ENCODE measurements at regions not wholly inside any gene's neighbourhood (a gene's known extent, or its start where the extent isn't known, plus 50 kb on each side); places are given as distances from the start of the nearest gene placed in this dataset.

GRCh38 chr20:53741726-53742028 is 148.0 kb upstream of the ZNF217 start:
- no TSS peak for BruUV-seq (replicated peaks)
- H3K4me2 ChIP-seq (ENCODE audit: low read depth, low read length): no peak overlapping the region
- no peak overlapping the region for H3K14ac ChIP-seq (replicated peaks; ENCODE audit: low read depth, low read length)
- H2BK15ac ChIP-seq (ENCODE audit: low read depth, low read length): no peak overlapping the region
- no peak overlapping the region for H4K8ac ChIP-seq (ENCODE audit: low read depth in 2 of 2, low read length in 2 of 2)
- in situ Hi-C loops (cut with MboI; ENCODE audit: low sequenced_read_pairs): no loop called here
- H3K56ac ChIP-seq (ENCODE audit: extremely low read depth, insufficient read depth, low read length): no peak overlapping the region
- H3K27me3 ChIP-seq (ENCODE audit: control insufficient read depth, insufficient read depth, low read length): no peaks in the 10 kb centered on the region
- no peak overlapping the region for H3K9ac ChIP-seq (ENCODE audit: low read depth, low read length)
- no peak overlapping the region for H3K4ac ChIP-seq (ENCODE audit: low read depth, low read length)
- intact Hi-C loops (cut with micrococcal nuclease): loop anchor here (2.0 kb wide), 1 partner anchor 87 kb away; no protein-coding TSS in a partner anchor
- no peak overlapping the region for H2AK5ac ChIP-seq (ENCODE audit: low read depth, low read length)
- H3K27ac ChIP-seq (ENCODE audit: insufficient read depth, low read length): no peak overlapping the region
- H3K36me3 ChIP-seq (ENCODE audit: control insufficient read depth, insufficient read depth, low read length): no peaks in the 10 kb centered on the region
- no peak overlapping the region for H3K4me3 ChIP-seq (ENCODE audit: insufficient read depth, low read depth, low read length)
- POLR2A ChIA-PET (ENCODE audit: unreplicated experiment): no interaction called here
- no peak for DNase-seq
- no peak for ATAC-seq (ENCODE audit: low read depth)
- H2BK5ac ChIP-seq (ENCODE audit: low read depth, low read length, poor library complexity, severe bottlenecking): no peak overlapping the region
- no peak overlapping the region for H3K23ac ChIP-seq (ENCODE audit: low read depth, low read length)
- no peak overlapping the region for H2BK20ac ChIP-seq (ENCODE audit: low read depth, low read length)
- H3K79me1 ChIP-seq (ENCODE audit: low read depth in 1 of 2, low read length in 2 of 2): peaks cover 8 to 13% of the 10 kb centered on the region in 2 experiments; a peak in 2 of 4 replicates
- H3K9me1 ChIP-seq (ENCODE audit: insufficient read depth, low read length): peaks cover 6% of the 10 kb centered on the region; the same call in 1 of the 2 replicates
- CTCF ChIA-PET: no interaction called here
- H4K5ac ChIP-seq (ENCODE audit: low read depth, low read length): no peak overlapping the region
- no peak overlapping the region for H2AK9ac ChIP-seq (replicated peaks; ENCODE audit: low read depth, low read length, poor library complexity)
- peaks cover 22% of the 10 kb centered on the region for H3K4me1 ChIP-seq (ENCODE audit: control insufficient read depth, insufficient read depth, low read length)
- no peak overlapping the region for H3K18ac ChIP-seq (ENCODE audit: low read depth, low read length)
- no peaks in the 10 kb centered on the region for H3K9me3 ChIP-seq (ENCODE audit: control insufficient read depth, insufficient read depth, low read length)
- no CpG with 5 or more reads among the region's 3 CpGs for WGBS, 2 experiments (ENCODE audit: extremely low coverage in 2 of 2, insufficient read length in 1 of 2)
- no peak overlapping the region for H2BK120ac ChIP-seq (ENCODE audit: low read depth, low read length)
- H2AFZ ChIP-seq (replicated peaks; ENCODE audit: low read length, poor library complexity): no peak overlapping the region
- TF ChIP-seq NFE2L2 (IDR thresholded peaks at IDR 0.05; ENCODE audit: low read depth, low read length) (no peak), MXI1 (IDR thresholded peaks at IDR 0.05; ENCODE audit: borderline replicate concordance, low read depth, low read length) (no peak), CTCF (conservative IDR thresholded peaks at IDR 0.05; ENCODE audit: low read depth, low read length) (no peak)
- dilution Hi-C loops (cut with HindIII; ENCODE audit: low sequenced_read_pairs, unreplicated experiment): no loop called here
- H4K91ac ChIP-seq (ENCODE audit: insufficient read depth, low read depth, low read length): no peak overlapping the region
- no peaks in the 10 kb centered on the region for H4K20me1 ChIP-seq (ENCODE audit: insufficient read depth, low read length)

Measured in IMR-90 (cell line).